Right lobe of liver (tissue), 6 donors: ENCODE measurements at regions not wholly inside any gene's neighbourhood (a gene's known extent, or its start where the extent isn't known, plus 50 kb on each side); places are given as distances from the start of the nearest gene placed in this dataset.
A peak's percentile ranks its signal among the peaks of the same experiment; 100 is the strongest.

Source experiments
- ATAC-seq, 4 donors: fragments of 200-7000 bp; cut with Tn5 transposase; one replicate each; pipeline ENCODE4 v1.9.1; 2020; ENCODE audit warnings: mild to moderate bottlenecking in 4 of 4, moderate library complexity in 4 of 4
- DNase-seq, 3 donors: peaks; one replicate each; pipeline ENCODE4 v3.0.0-alpha.2; 2020
- H3K27ac ChIP-seq, 3 donors: fragments of 200-600 bp; one replicate each; pipeline ENCODE4 v1.8.0; 2022
- H3K27me3 ChIP-seq, 2 donors: fragments of 200-600 bp; one replicate each; pipeline ENCODE4 v1.8.0; 2022
- H3K36me3 ChIP-seq, 4 donors: fragments of 200-600 bp; sonication (generic) in 1 of 4; one replicate each; pipeline versions ENCODE4 v1.5.1 to v1.8.0; 2017 to 2022; ENCODE audit warnings: control low read depth in 1 of 4
- H3K4me1 ChIP-seq, 4 donors: fragments of 200-600 bp; sonication (generic) in 1 of 4; one replicate each; pipeline versions ENCODE4 v1.5.1 to v1.8.0; 2017 to 2022; ENCODE audit warnings: control low read depth in 1 of 4
- H3K4me3 ChIP-seq, 3 donors: fragments of 200-600 bp; one replicate each; pipeline ENCODE4 v1.8.0; 2022
- H3K9me3 ChIP-seq, 4 donors: fragments of 200-600 bp; sonication (generic) in 1 of 4; one replicate each; pipeline versions ENCODE4 v1.5.1 to v1.8.0; 2017 to 2022; ENCODE audit warnings: control low read depth in 1 of 4
- CTCF ChIP-seq, 4 donors: fragments of 200-600 bp in 3 of 4; fragments of 450-650 bp in 1 of 4; IDR thresholded peaks; one replicate each; pipeline versions ENCODE4 v1.5.1 to v1.8.0; 2016 to 2022; ENCODE audit warnings: antibody characterized with exemption in 4 of 4, mild to moderate bottlenecking in 2 of 4
- POLR2A ChIP-seq: fragments of 450-650 bp; IDR thresholded peaks from one replicate; pipeline ENCODE4 v1.6.1; 2017; ENCODE audit warnings: antibody characterized with exemption, mild to moderate bottlenecking
- WGBS: methylation state at CpG from one replicate; pipeline ENCODE4 v1.1.6; 2018; ENCODE audit warnings: low coverage, low lambda C conversion rate; ENCODE audit not compliant: insufficient coverage; ENCODE audit errors: missing lambda C conversion rate; 5-methylcytosine and 5-hydroxymethylcytosine counted together
- intact Hi-C, 2 donors: fragments of 100-400 bp; cut with DNase I; formaldehyde crosslinking; loops; one replicate each; pipeline versions ENCODE4 v1.11.2 to v1.14.1; 2022
- donor health status: DM: no; HTN: yes; CAD: no.
- donor health status: DM: no; HTN: no; CAD: no.
- donor health status: DM: no; HTN: no; CAD: no.
- donor health status: DM: no; HTN: yes; CAD: no.
- donor health status: DM: no; HTN: yes; CAD: no.

DNA sequence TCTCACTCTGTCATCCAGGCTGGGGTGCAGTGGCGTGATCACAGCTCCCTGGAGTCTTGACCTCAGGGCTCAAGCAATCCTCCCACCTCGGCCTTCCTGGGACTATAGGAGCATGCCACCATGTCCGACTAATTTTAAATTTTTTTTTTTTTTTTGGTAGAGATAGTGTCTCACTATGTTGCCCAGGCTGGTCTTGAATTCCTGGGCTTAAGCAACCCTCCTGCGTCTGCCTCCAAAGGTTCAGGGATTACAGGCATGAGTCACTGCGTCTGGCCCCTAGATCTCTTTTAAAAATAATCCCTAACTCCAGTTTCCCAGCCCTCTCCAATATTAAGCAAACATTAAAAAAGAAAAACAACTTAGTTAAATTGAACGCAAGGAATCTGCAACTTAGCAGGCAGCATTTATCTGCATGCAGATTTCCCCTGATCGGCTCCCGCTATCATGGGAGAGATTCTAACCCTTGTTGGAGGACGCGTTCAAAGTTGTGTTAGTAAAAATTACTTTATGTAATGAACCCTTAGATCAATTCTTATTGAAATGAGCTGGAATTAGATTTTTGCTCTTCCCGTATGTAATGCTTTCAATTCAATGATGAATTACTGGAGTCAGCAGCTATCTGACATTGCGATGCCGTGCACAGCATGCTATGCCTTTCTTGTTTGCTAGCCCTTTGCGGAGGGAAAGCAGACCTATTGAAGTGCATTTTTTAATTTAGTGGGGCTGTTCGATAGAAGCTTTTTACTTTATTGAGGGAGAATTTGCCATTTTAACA lies 171.7 kb downstream of the HAPSTR1 start:
- Histone ChIP-seq H3K9me3 (no peaks in the 10 kb centered on the region), H3K27me3 (no peaks in the 10 kb centered on the region), H3K27ac (no peak overlapping the region), H3K4me1 (peaks cover 0 to 23% (median 11%) of the 10 kb centered on the region in 4 donors), H3K4me3 (no peak overlapping the region), H3K36me3 (no peaks in the 10 kb centered on the region)
- no peak for ATAC-seq
- intact Hi-C loops: no loop called here
- TF ChIP-seq POLR2A (no peak), CTCF (IDR thresholded peaks at IDR 0.05) (no peak)
- 65% methylated on average over 14 of the region's 15 CpGs for WGBS
- DNase-seq: no peak

DNA sequence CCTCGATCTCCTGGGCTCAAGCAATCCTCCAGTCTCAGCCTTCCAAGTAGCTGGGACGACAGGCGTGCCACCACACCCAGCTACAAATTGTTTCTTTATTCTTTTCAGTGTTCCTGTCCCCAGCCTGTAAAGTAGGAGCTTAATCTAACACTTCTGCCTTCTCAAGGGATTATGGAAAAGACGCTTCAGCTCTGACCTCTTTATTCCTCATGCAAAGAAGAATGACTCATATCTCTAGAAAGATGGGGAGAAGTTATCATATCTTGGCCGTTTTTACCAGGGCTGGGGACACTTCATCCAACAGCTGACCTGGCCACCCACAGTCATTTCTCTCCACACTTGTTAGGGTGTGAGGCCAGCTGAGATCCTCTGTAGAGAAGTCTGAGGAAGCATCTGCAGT lies 172.6 kb downstream of the HAPSTR1 start:
- ATAC-seq (no peak), DNase-seq (no peak)
- peaks cover 0 to 20% (median 9%) of the 10 kb centered on the region in 4 donors for H3K4me1 ChIP-seq
- H3K36me3 ChIP-seq: no peaks in the 10 kb centered on the region
- intact Hi-C loops: no loop called here
- no peaks in the 10 kb centered on the region for H3K27me3 ChIP-seq
- TF ChIP-seq POLR2A (no peak), CTCF (IDR thresholded peaks at IDR 0.05) (no peak)
- WGBS: 80% methylated on average over 5 of the region's 5 CpGs
- H3K9me3 ChIP-seq: no peaks in the 10 kb centered on the region
- H3K27ac ChIP-seq: no peak overlapping the region
- H3K4me3 ChIP-seq: no peak overlapping the region

GRCh38 chr16:9268446-9268845 lies 177.0 kb downstream of the HAPSTR1 start:
- TF ChIP-seq POLR2A (no peak), CTCF (IDR thresholded peaks at IDR 0.05) (no peak)
- ATAC-seq: no peak
- intact Hi-C loops: no loop called here

GRCh38 chr16:9270424-9270823 lies 179.0 kb downstream of the HAPSTR1 start:
- DNase-seq (no peak), ATAC-seq (no peak)
- Histone ChIP-seq H3K9me3 (no peaks in the 10 kb centered on the region), H3K4me1 (no peaks in the 10 kb centered on the region), H3K27ac (no peak overlapping the region), H3K4me3 (no peak overlapping the region), H3K36me3 (no peaks in the 10 kb centered on the region), H3K27me3 (no peaks in the 10 kb centered on the region)
- WGBS: 77% methylated on average over 2 of the region's 2 CpGs
- intact Hi-C loops: no loop called here
- TF ChIP-seq POLR2A: no peak
- peak in 2 of 4 donors; percentile 6 to 21 for TF ChIP-seq CTCF (IDR thresholded peaks at IDR 0.05)

More at GRCh38 chr16:9268446-9268845, 177.0 kb downstream of the HAPSTR1 start:
- H3K27me3 ChIP-seq: no peaks in the 10 kb centered on the region
- no peak overlapping the region for H3K27ac ChIP-seq
- H3K4me1 ChIP-seq: no peaks in the 10 kb centered on the region
- no peak for DNase-seq
- H3K4me3 ChIP-seq: no peak overlapping the region
- WGBS: 52% methylated on average over 3 of the region's 4 CpGs
- H3K36me3 ChIP-seq: no peaks in the 10 kb centered on the region
- no peaks in the 10 kb centered on the region for H3K9me3 ChIP-seq
